ENCODE measurements at regions not wholly inside any gene's neighbourhood (a gene's known extent, or its start where the extent isn't known, plus 50 kb on each side); places are given as distances from the start of the nearest gene placed in this dataset.

- no peak for ATAC-seq
These were observed 201.0 kb upstream of the ZNF536 start for GRCh38 chr19:30171138-30171635.

- ATAC-seq, result no peak
These were observed 200.2 kb upstream of the ZNF536 start for GRCh38 chr19:30171795-30172612.

GRCh38 chr19:30172613-30173242 lies 199.5 kb upstream of the ZNF536 start:
- ATAC-seq, result no peak

GRCh38 chr19:30173593-30174356 lies 198.4 kb upstream of the ZNF536 start:
- no peak for ATAC-seq

- ATAC-seq, result no peak
These were observed 197.9 kb upstream of the ZNF536 start for GRCh38 chr19:30174357-30174645.

GRCh38 chr19:30174791-30175190 lies 197.4 kb upstream of the ZNF536 start:
- ATAC-seq, result no peak

- ATAC-seq, result no peak
These were observed 196.2 kb upstream of the ZNF536 start for GRCh38 chr19:30175987-30176386.

GRCh38 chr19:30178721-30179402 lies 193.3 kb upstream of the ZNF536 start:
- ATAC-seq, result no peak

- no peak for ATAC-seq
These were observed 191.5 kb upstream of the ZNF536 start for GRCh38 chr19:30180691-30181090.

GRCh38 chr19:30183807-30184490 lies 188.2 kb upstream of the ZNF536 start:
- ATAC-seq, result no peak

- ATAC-seq, result no peak
These were observed 170.1 kb upstream of the ZNF536 start for GRCh38 chr19:30202060-30202600.

GRCh38 chr19:30204721-30205120 lies 167.5 kb upstream of the ZNF536 start:
- no peak for ATAC-seq

- ATAC-seq, result no peak
These were observed 166.0 kb upstream of the ZNF536 start for GRCh38 chr19:30206187-30206586.

- ATAC-seq, result no peak
These were observed 164.8 kb upstream of the ZNF536 start for GRCh38 chr19:30207357-30207756.

GRCh38 chr19:30208436-30209060 lies 163.6 kb upstream of the ZNF536 start:
- no peak for ATAC-seq

GRCh38 chr19:30209617-30210600 lies 162.3 kb upstream of the ZNF536 start:
- ATAC-seq, result no peak

- no peak for ATAC-seq
These were observed 159.6 kb upstream of the ZNF536 start for GRCh38 chr19:30212574-30212973.

GRCh38 chr19:30214651-30215051 lies 157.5 kb upstream of the ZNF536 start:
- peak; percentile 28 for ATAC-seq

GRCh38 chr19:30215248-30215647 lies 156.9 kb upstream of the ZNF536 start:
- no peak for ATAC-seq

- no peak for ATAC-seq
These were observed 155.7 kb upstream of the ZNF536 start for GRCh38 chr19:30216453-30216852.
